Fibroblast of mammary gland (primary cell): ENCODE measurements at regions not wholly inside any gene's neighbourhood (a gene's known extent, or its start where the extent isn't known, plus 50 kb on each side); places are given as distances from the start of the nearest gene placed in this dataset.

Experiments
- DNase-seq: peaks from one replicate; pipeline ENCODE4 v3.0.0-alpha.2; 2010; ENCODE audit warnings: low read depth
- H3K4me3 ChIP-seq: 2 replicates; pipeline ENCODE4 v1.5.1; 2011; ENCODE audit warnings: low read depth, mild to moderate bottlenecking, low read length, moderate library complexity; ENCODE audit not compliant: control insufficient read depth
- CTCF ChIP-seq: conservative IDR thresholded peaks from 2 replicates; pipeline ENCODE4 v1.5.1; 2011; ENCODE audit warnings: low read depth, low read length, inconsistent platforms; ENCODE audit not compliant: control insufficient read depth, insufficient read depth

DNA sequence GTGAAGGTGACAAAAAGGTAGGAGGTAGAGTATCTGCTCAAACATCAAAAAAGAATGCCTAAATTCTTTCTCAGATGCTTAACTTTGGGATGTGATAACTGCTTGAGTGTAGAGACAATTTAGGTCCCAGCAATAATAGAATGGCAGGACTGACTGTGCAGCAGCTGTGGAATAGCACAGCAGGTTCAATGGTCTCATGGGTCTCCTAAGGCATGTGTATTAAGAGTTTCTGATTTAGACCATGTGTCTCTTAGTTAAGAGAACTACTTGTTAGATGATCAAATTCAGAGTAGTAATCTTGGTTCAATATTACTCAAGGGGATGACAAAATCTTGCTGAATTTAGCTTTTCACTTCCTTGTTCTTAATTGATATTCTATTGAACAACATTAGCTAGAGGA lies 72.0 kb downstream of the ALX1 start:
- TF ChIP-seq CTCF: no peak
- no peak for DNase-seq
- H3K4me3 ChIP-seq: no peak overlapping the region

DNA sequence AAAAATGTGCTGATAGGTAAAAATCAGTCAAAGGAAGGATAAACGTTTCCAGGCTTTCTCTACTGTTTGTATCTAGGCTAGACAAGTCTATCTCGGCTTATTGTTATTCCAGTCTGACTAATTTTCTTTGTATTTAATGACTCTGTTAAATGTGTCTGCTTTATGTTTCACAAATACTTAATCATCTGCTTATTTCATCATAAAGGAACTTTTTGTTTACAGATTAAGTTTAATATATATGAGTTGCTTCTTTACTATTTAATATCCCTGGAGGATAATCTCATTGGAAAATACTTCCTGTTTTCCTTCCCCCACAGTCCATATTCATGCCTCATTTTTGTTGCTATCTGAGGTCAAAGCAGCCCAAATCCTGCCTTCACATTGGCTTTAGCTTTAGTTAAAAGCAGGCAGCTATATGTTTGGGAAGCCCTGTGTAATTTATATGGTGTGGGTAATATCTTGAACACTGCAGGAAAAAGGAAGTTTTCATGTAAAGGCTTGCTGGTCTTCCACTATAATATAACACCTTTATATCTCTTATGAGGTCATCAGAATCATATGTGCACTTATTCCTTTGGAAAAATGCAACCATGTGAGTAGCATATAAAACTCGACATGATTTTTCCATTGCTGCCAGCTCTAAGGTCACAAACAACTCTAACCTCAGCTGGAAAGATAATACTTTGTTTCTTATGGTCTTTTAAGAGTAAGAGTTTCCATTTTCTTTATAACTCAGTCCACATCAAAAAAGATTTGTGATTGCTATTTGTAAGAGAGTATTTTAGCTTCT lies 76.8 kb downstream of the ALX1 start:
- H3K4me3 ChIP-seq: no peak overlapping the region
- no peak for TF ChIP-seq CTCF
- DNase-seq: no peak

DNA sequence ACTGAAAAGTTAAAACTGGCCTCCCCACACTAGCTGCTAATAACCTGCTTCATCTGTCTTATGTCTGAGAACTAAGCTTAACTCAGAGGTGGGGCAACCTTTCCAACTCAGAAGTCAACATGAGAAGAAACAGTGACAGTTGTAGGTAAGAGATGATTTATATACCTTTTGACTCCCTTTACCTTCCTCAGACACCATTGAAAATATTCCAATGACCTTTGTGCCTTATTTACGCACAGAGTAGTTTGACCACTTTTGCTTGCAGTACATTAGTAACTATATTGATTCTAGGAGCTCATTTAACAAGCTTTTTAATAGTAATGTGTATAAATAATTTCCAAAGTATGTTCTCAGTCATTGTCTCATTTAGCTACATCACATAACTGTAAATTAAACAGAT lies 77.6 kb downstream of the ALX1 start:
- DNase-seq: no peak
- H3K4me3 ChIP-seq: no peak overlapping the region
- no peak for TF ChIP-seq CTCF

GRCh38 chr12:85358715-85359114 lies 78.7 kb downstream of the ALX1 start:
- no peak for DNase-seq
- TF ChIP-seq CTCF: no peak
- no peak overlapping the region for H3K4me3 ChIP-seq

- TF ChIP-seq CTCF: no peak
- no peak overlapping the region for H3K4me3 ChIP-seq
- no peak for DNase-seq
Measured at GRCh38 chr12:85363382-85364190, 83.6 kb downstream of the ALX1 start.

- DNase-seq: no peak
- TF ChIP-seq CTCF: no peak
- no peak overlapping the region for H3K4me3 ChIP-seq
Measured at GRCh38 chr12:85367936-85368335, 87.9 kb downstream of the ALX1 start.
